Activated naive CD4-positive, alpha-beta T cell treated with anti-CD3 and anti-CD28 coated beads, Interleukin-2, amount 50 U/mL, for 16 hours (primary cell): ENCODE measurements at regions not wholly inside any gene's neighbourhood (a gene's known extent, or its start where the extent isn't known, plus 50 kb on each side); places are given as distances from the start of the nearest gene placed in this dataset.
A peak's percentile ranks its signal among the peaks of the same experiment; 100 is the strongest.

Experiments
- DNase-seq: peaks from one replicate; pipeline ENCODE4 v3.0.0-alpha.2; 2020

- DNase-seq, result no peak
Measured at GRCh38 chr11:112403432-112403831, 142.8 kb upstream of the PLET1 start.

- no peak for DNase-seq
Measured at GRCh38 chr11:112404112-112404511, 143.5 kb upstream of the PLET1 start.

GRCh38 chr11:112408517-112408916 lies 147.9 kb upstream of the PLET1 start:
- no peak for DNase-seq

- DNase-seq, result no peak
Measured at GRCh38 chr11:112410325-112410724, 149.7 kb upstream of the PLET1 start.

GRCh38 chr11:112412383-112412782 lies 151.7 kb upstream of the PLET1 start:
- no peak for DNase-seq

- no peak for DNase-seq
Measured at GRCh38 chr11:112417339-112417738, 156.7 kb upstream of the PLET1 start.

- DNase-seq, result no peak
Measured at GRCh38 chr11:112418438-112418837, 157.8 kb upstream of the PLET1 start.

GRCh38 chr11:112421879-112422278 lies 161.2 kb upstream of the PLET1 start:
- no peak for DNase-seq

- no peak for DNase-seq
Measured at GRCh38 chr11:112425121-112425520, 164.5 kb upstream of the PLET1 start.

- DNase-seq, result no peak
Measured at GRCh38 chr11:112437096-112437495, 176.4 kb upstream of the PLET1 start.

- no peak for DNase-seq
Measured at GRCh38 chr11:112439614-112440013, 179.0 kb upstream of the PLET1 start.

- DNase-seq, result no peak
Measured at GRCh38 chr11:112440518-112440917, 179.9 kb upstream of the PLET1 start.

- no peak for DNase-seq
Measured at GRCh38 chr11:112448168-112448567, 187.5 kb upstream of the PLET1 start.

- no peak for DNase-seq
Measured at GRCh38 chr11:112448806-112449205, 188.1 kb upstream of the PLET1 start.

- DNase-seq, result no peak
Measured at GRCh38 chr11:112451250-112451649, 190.6 kb upstream of the PLET1 start.

GRCh38 chr11:112453601-112454577 lies 193.2 kb upstream of the PLET1 start:
- DNase-seq, result peak; percentile 26

- DNase-seq, result no peak
Measured at GRCh38 chr11:112454841-112455240, 194.2 kb upstream of the PLET1 start.

- DNase-seq, result no peak
Measured at GRCh38 chr11:112455791-112456190, 195.1 kb upstream of the PLET1 start.

GRCh38 chr11:112457532-112457931 lies 196.9 kb upstream of the PLET1 start:
- DNase-seq, result no peak

GRCh38 chr11:112459001-112459400 lies 198.3 kb upstream of the PLET1 start:
- DNase-seq, result no peak

- DNase-seq, result no peak
Measured at GRCh38 chr11:112460141-112460540, 199.5 kb upstream of the PLET1 start.

GRCh38 chr11:112464949-112465348 lies 204.3 kb upstream of the PLET1 start:
- DNase-seq, result no peak

- no peak for DNase-seq
Measured at GRCh38 chr11:112465433-112466024, 204.9 kb upstream of the PLET1 start.

GRCh38 chr11:112467721-112468120 lies 207.1 kb upstream of the PLET1 start:
- no peak for DNase-seq
